ENCODE measurements at regions not wholly inside any gene's neighbourhood (a gene's known extent, or its start where the extent isn't known, plus 50 kb on each side); places are given as distances from the start of the nearest gene placed in this dataset.
A peak's percentile ranks its signal among the peaks of the same experiment; 100 is the strongest.

- intact Hi-C loops (cut with micrococcal nuclease; ENCODE audit: unreplicated experiment): no loop called here
- DNase-seq (ENCODE audit: low spot score): no peak
- H3K36me3 ChIP-seq (ENCODE audit: insufficient read depth, low read length, poor library complexity, severe bottlenecking): no peaks in the 10 kb centered on the region
- H3K4me1 ChIP-seq (ENCODE audit: insufficient read depth, low read length, poor library complexity, severe bottlenecking): no peaks in the 10 kb centered on the region
- no TSS peak for BruUV-seq (replicated peaks)
- POLR2A ChIA-PET (ENCODE audit: low non-redundant PET): no interaction called here
- H3K9me3 ChIP-seq (ENCODE audit: low read depth, low read length, poor library complexity, severe bottlenecking): no peaks in the 10 kb centered on the region
- no peak overlapping the region for H3K27ac ChIP-seq (ENCODE audit: low read depth, low read length, poor library complexity, severe bottlenecking)
- TF ChIP-seq EZH2 (IDR thresholded peaks at IDR 0.05; ENCODE audit: borderline replicate concordance, low read depth, low read length, poor library complexity, severe bottlenecking): no peak
- TF ChIP-seq, protein P1, sequence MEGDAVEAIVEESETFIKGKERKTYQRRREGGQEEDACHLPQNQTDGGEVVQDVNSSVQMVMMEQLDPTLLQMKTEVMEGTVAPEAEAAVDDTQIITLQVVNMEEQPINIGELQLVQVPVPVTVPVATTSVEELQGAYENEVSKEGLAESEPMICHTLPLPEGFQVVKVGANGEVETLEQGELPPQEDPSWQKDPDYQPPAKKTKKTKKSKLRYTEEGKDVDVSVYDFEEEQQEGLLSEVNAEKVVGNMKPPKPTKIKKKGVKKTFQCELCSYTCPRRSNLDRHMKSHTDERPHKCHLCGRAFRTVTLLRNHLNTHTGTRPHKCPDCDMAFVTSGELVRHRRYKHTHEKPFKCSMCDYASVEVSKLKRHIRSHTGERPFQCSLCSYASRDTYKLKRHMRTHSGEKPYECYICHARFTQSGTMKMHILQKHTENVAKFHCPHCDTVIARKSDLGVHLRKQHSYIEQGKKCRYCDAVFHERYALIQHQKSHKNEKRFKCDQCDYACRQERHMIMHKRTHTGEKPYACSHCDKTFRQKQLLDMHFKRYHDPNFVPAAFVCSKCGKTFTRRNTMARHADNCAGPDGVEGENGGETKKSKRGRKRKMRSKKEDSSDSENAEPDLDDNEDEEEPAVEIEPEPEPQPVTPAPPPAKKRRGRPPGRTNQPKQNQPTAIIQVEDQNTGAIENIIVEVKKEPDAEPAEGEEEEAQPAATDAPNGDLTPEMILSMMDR (conservative IDR thresholded peaks at IDR 0.05; ENCODE audit: low read depth, low read length): no peak
- H3K4me3 ChIP-seq (ENCODE audit: low read depth, low read length, poor library complexity, severe bottlenecking): no peak overlapping the region
- CTCF ChIA-PET: no interaction called here
- no peaks in the 10 kb centered on the region for H3K27me3 ChIP-seq (replicated peaks; ENCODE audit: insufficient read depth, low read depth, low read length, poor library complexity)
Observed at GRCh38 chr21:43287795-43288755, 119.3 kb downstream of the CRYAA start.

DNA sequence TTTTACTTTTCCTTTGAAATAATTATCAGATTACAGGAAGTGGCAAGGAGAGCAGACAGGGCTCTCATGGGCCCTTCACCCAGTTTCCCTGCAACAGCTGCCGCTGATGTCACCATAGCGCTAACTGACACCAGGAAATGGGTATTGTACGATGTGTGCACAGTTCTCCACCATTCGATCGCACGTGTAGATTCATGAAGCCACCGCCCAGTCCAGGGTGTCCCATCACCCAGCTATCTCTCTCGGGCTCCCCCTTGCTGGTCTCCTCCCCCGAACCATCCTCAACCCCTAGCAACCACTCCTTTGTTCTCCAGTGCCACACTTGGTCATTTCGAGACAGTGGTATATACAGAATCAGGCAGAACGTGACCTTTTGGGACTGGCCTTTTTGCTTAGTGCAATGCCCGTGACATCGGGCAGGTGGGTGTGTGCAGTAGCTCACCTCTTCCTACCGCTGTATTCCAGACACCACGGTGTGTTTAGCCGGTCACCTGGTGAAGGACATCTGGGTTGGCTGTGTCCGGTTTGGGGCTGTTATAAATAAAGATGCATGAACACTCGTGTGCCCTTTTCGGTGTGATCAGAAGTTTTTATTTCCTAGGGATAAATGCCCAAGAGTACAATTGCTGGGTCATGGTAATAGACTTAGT is 118.4 kb downstream of the CRYAA start:
- no peaks in the 10 kb centered on the region for H3K4me1 ChIP-seq (ENCODE audit: insufficient read depth, low read length, poor library complexity, severe bottlenecking)
- no TSS peak for BruUV-seq (replicated peaks)
- ChIA-PET CTCF (no interaction called here), POLR2A (ENCODE audit: low non-redundant PET) (no interaction called here)
- no peaks in the 10 kb centered on the region for H3K9me3 ChIP-seq (ENCODE audit: low read depth, low read length, poor library complexity, severe bottlenecking)
- no peak overlapping the region for H3K27ac ChIP-seq (ENCODE audit: low read depth, low read length, poor library complexity, severe bottlenecking)
- H3K27me3 ChIP-seq (replicated peaks; ENCODE audit: insufficient read depth, low read depth, low read length, poor library complexity): no peaks in the 10 kb centered on the region
- peak; percentile 37 for DNase-seq (ENCODE audit: low spot score)
- TF ChIP-seq EZH2 (IDR thresholded peaks at IDR 0.05; ENCODE audit: borderline replicate concordance, low read depth, low read length, poor library complexity, severe bottlenecking): no peak
- TF ChIP-seq, protein P1 (conservative IDR thresholded peaks at IDR 0.05; ENCODE audit: low read depth, low read length): no peak
- H3K4me3 ChIP-seq (ENCODE audit: low read depth, low read length, poor library complexity, severe bottlenecking): no peak overlapping the region
- H3K36me3 ChIP-seq (ENCODE audit: insufficient read depth, low read length, poor library complexity, severe bottlenecking): no peaks in the 10 kb centered on the region
- intact Hi-C loops (cut with micrococcal nuclease; ENCODE audit: unreplicated experiment): no loop called here

DNA sequence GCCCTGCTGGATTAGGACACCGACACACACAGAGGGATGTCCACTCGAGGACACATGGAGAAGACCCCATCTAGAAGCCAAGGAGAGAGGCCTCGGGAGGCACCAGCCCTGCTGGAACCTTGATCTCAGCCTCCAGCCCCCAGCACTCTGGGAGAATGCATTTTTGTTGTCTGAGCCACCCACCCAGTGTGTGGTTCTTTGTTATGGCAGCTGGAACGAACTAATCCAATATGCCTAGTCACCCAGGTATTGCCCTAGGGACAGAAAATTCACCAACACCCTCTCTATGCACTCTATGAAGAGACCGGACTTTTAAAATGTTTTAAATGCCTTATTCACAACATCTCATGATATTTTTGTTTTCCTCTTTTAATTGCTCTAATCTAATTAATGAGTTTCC is 117.4 kb downstream of the CRYAA start:
- no peak for TF ChIP-seq EZH2 (IDR thresholded peaks at IDR 0.05; ENCODE audit: borderline replicate concordance, low read depth, low read length, poor library complexity, severe bottlenecking)
- TF ChIP-seq, protein P1 (conservative IDR thresholded peaks at IDR 0.05; ENCODE audit: low read depth, low read length): no peak

More for the DNA sequence above, 117.4 kb downstream of the CRYAA start:
- no TSS peak for BruUV-seq (replicated peaks)
- Histone ChIP-seq H3K9me3 (ENCODE audit: low read depth, low read length, poor library complexity, severe bottlenecking) (no peaks in the 10 kb centered on the region), H3K4me1 (ENCODE audit: insufficient read depth, low read length, poor library complexity, severe bottlenecking) (no peaks in the 10 kb centered on the region), H3K36me3 (ENCODE audit: insufficient read depth, low read length, poor library complexity, severe bottlenecking) (no peaks in the 10 kb centered on the region), H3K4me3 (ENCODE audit: low read depth, low read length, poor library complexity, severe bottlenecking) (no peak overlapping the region), H3K27me3 (replicated peaks; ENCODE audit: insufficient read depth, low read depth, low read length, poor library complexity) (no peaks in the 10 kb centered on the region), H3K27ac (ENCODE audit: low read depth, low read length, poor library complexity, severe bottlenecking) (no peak overlapping the region)
- ChIA-PET POLR2A (ENCODE audit: low non-redundant PET) (no interaction called here), CTCF (no interaction called here)
- intact Hi-C loops (cut with micrococcal nuclease; ENCODE audit: unreplicated experiment): no loop called here
- DNase-seq (ENCODE audit: low spot score): no peak

Measured in A673 (cell line).